ENCODE measurements at regions not wholly inside any gene's neighbourhood (a gene's known extent, or its start where the extent isn't known, plus 50 kb on each side); places are given as distances from the start of the nearest gene placed in this dataset.
"Not testable (repeated sequence)": the region's sequence is repeated elsewhere in the genome, so short reads cannot be mapped to it uniquely, and the experiment has no call there.

DNA sequence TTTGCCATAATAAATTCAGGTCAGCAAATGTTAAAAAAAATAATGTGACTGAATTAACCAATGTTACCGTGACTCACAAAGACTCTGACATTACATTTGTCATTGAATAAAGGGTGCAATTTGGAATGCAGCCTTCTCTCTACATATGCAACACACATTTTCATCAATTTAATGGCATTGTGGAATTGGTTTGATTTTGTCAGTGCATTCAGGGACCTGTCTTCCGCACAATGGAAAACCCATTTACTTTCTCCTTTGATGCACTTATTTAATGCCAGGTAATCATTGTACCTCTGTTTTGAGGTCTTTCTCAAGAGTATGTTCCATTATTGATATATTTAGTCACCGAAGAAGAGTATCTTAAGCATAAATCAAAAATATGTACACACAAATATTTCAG is 1099.3 kb downstream of the SOCS6 start:
- no peak overlapping the region for H3K4me3 Mint-ChIP-seq
- no peaks in the 10 kb centered on the region for H3K27me3 Mint-ChIP-seq
- CTCF ChIA-PET: no interaction called here
- no peaks in the 10 kb centered on the region for H3K36me3 Mint-ChIP-seq (ENCODE audit: low read depth)
- H3K9me3 Mint-ChIP-seq: no peaks in the 10 kb centered on the region
- POLR2A ChIA-PET: no interaction called here
- DNase-seq: no peak
- H3K27ac Mint-ChIP-seq: no peak overlapping the region
- no peaks in the 10 kb centered on the region for H3K4me1 Mint-ChIP-seq

DNA sequence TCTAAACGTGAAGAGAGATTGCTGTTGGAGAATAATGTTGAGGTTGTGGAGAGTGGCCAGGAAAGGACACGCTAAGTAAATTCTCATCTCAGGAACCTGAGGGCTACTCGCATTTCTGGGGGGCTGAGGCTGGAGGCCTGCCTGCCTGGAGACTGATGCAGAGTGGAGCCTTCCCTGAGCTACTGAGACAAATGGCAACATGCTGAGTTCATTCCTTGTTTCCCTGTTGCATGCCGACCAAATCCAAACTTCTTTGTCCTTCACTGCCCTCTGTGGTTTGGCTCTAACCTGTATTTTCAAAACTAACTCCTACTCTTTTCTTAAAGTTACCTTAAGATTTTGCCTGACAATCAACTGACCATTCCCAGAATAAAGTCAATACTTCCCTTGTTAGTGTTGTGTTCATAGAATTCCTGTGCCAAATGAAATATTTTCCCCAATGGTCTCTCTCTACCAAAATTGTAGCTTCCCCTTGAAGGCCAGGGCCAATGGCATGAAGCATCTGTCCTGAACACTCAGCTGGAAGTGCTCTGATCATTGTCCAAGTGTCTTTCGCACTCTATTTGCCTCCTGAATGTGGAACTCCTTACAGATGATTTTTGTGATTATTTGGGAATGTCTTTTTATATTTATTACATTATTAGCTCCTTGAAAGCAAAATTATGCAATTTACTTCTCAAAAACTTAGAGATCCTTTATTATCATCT is 1085.6 kb downstream of the SOCS6 start:
- peaks cover 12% of the 10 kb centered on the region for H3K9me3 Mint-ChIP-seq
- ChIA-PET POLR2A (no interaction called here), CTCF (no interaction called here)
- H3K36me3 Mint-ChIP-seq (ENCODE audit: low read depth): no peaks in the 10 kb centered on the region
- H3K4me1 Mint-ChIP-seq: no peaks in the 10 kb centered on the region
- no peaks in the 10 kb centered on the region for H3K27me3 Mint-ChIP-seq
- no peak overlapping the region for H3K4me3 Mint-ChIP-seq
- DNase-seq: no peak
- H3K27ac Mint-ChIP-seq: no peak overlapping the region

- POLR2A ChIA-PET: no interaction called here
- H3K4me3 Mint-ChIP-seq: no peak overlapping the region
- no peak for DNase-seq
- no peaks in the 10 kb centered on the region for H3K4me1 Mint-ChIP-seq
- H3K27me3 Mint-ChIP-seq: no peaks in the 10 kb centered on the region
- H3K36me3 Mint-ChIP-seq (ENCODE audit: low read depth): no peaks in the 10 kb centered on the region
- H3K27ac Mint-ChIP-seq: no peak overlapping the region
- CTCF ChIA-PET: no interaction called here
- peaks cover 16% of the 10 kb centered on the region for H3K9me3 Mint-ChIP-seq
Observed at GRCh38 chr18:71371951-71372605, 1083.2 kb downstream of the SOCS6 start.

DNA sequence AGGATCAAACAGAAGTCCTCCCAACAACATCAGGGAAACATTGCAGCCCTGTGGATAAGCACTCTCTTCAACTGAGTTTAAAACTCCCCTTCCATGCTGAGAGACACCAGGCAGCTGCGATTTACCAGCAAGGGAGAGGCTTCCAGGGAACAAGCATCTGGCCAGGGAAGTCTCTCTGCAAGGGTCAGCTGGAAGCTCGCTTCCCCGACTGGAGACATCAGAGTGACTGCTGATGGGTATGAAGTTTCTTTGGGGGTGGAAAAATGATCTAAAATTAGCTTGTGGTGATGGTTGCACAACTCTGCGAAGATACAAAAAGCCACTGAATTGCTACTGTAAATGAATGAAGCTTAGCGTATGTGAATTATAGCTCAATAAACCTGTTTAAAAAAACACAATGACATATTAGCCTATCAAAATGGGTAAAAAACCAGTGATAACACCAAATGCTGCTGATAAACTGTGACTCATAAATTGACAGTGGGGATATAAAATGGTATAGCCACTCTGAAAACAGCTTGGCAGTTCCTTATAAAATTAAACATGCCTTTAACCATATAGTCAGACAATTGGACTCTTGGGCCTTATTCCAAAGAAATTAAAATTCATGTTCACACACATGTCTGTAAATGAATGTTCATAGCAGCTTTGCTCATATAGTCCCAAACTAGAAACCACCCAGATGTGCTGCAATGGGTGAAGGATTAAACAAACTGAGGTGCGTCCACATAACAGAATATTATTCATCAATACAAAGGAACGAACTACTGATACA is 1082.0 kb downstream of the SOCS6 start:
- ChIA-PET CTCF (no interaction called here), POLR2A (no interaction called here)

GRCh38 chr18:71370095-71370494 is 1081.2 kb downstream of the SOCS6 start:
- H3K36me3 Mint-ChIP-seq (ENCODE audit: low read depth): no peaks in the 10 kb centered on the region
- no peak overlapping the region for H3K27ac Mint-ChIP-seq
- no peaks in the 10 kb centered on the region for H3K27me3 Mint-ChIP-seq
- DNase-seq: no peak
- H3K4me1 Mint-ChIP-seq: no peaks in the 10 kb centered on the region
- no peak overlapping the region for H3K4me3 Mint-ChIP-seq
- CTCF ChIA-PET: no interaction called here
- POLR2A ChIA-PET: no interaction called here
- H3K9me3 Mint-ChIP-seq: peaks cover 25% of the 10 kb centered on the region

More for the DNA sequence above, 1082.0 kb downstream of the SOCS6 start:
- no peak overlapping the region for H3K27ac Mint-ChIP-seq
- H3K36me3 Mint-ChIP-seq (ENCODE audit: low read depth): no peaks in the 10 kb centered on the region
- DNase-seq: no peak
- H3K4me1 Mint-ChIP-seq: no peaks in the 10 kb centered on the region
- H3K9me3 Mint-ChIP-seq: peaks cover 25% of the 10 kb centered on the region
- no peak overlapping the region for H3K4me3 Mint-ChIP-seq
- no peaks in the 10 kb centered on the region for H3K27me3 Mint-ChIP-seq

DNA sequence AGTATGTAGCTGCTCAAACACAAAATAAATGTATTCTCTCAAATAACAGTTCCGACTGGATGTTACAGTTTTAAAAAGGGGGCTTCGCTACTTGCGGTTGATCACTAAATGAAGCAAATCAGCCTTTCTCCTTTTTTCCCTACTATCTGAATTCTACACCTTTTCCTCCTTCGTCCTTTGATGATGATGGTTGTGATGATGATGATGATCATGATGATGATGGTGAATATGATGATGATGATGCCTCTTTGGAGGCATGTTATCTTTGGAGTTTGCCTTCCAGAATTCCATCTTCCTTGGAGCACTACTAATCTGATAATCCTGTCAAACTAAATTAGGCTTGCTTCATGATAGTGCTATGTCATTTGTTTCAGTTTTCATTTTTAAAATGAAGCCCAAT is 1073.3 kb downstream of the SOCS6 start:
- ChIA-PET CTCF (no interaction called here), POLR2A (no interaction called here)
- no peak overlapping the region for H3K4me3 Mint-ChIP-seq
- H3K27ac Mint-ChIP-seq: no peak overlapping the region
- no peaks in the 10 kb centered on the region for H3K4me1 Mint-ChIP-seq
- no peaks in the 10 kb centered on the region for H3K27me3 Mint-ChIP-seq
- H3K36me3 Mint-ChIP-seq (ENCODE audit: low read depth): no peaks in the 10 kb centered on the region
- DNase-seq: no peak
- peaks cover 14% of the 10 kb centered on the region for H3K9me3 Mint-ChIP-seq

DNA sequence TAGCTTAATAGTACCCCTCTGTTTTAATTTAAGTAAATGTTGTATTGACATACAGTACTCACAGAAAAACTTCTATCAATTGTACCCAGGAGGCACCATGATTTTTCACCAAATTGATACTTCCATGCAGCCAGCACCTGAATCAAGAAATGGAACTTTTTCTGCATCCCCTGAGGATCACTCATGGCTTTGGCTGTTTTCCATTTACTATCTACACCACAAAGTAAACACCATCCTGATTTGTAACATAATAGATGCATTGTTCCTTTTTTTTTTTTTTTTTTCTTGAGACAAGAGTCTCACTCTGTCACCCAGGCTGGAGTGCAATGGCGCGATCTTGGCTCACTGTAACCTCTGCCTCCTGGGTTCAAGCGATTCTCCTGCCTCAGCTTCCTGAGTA is 1066.8 kb downstream of the SOCS6 start:
- H3K9me3 Mint-ChIP-seq; H3K27me3 Mint-ChIP-seq; H3K4me1 Mint-ChIP-seq; POLR2A ChIA-PET; H3K36me3 Mint-ChIP-seq (ENCODE audit: low read depth); H3K27ac Mint-ChIP-seq; H3K4me3 Mint-ChIP-seq; CTCF ChIA-PET; DNase-seq: not testable (repeated sequence)

DNA sequence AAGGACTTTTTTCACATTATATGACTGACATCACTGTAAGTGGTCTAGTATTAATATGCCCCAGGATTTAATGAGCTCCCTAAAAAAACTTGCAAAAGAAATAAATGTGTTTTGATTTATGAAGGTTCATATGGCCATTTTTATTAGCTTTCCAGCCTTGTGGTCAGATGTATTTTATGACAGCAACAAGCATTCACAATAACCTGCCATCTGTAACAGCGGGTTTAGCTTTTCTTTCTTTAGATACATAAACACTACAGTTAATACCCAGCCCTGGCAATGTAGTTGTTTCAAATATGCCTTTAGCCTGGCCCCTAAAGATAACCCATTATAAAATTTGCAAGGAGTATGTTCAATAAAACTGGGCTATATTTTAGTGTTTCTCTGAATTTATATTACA is 1063.8 kb downstream of the SOCS6 start:
- Mint-ChIP-seq H3K9me3 (no peaks in the 10 kb centered on the region), H3K4me3 (no peak overlapping the region), H3K4me1 (no peaks in the 10 kb centered on the region), H3K27ac (no peak overlapping the region), H3K36me3 (ENCODE audit: low read depth) (no peaks in the 10 kb centered on the region), H3K27me3 (no peaks in the 10 kb centered on the region)
- CTCF ChIA-PET: no interaction called here
- no peak for DNase-seq
- POLR2A ChIA-PET: no interaction called here

GRCh38 chr18:71336576-71337210 is 1047.8 kb downstream of the SOCS6 start:
- Mint-ChIP-seq H3K4me1 (no peaks in the 10 kb centered on the region), H3K27me3 (no peaks in the 10 kb centered on the region), H3K36me3 (ENCODE audit: low read depth) (no peaks in the 10 kb centered on the region), H3K27ac (no peak overlapping the region), H3K9me3 (peaks cover 2% of the 10 kb centered on the region), H3K4me3 (no peak overlapping the region)
- no peak for DNase-seq
- ChIA-PET CTCF (no interaction called here), POLR2A (no interaction called here)

GRCh38 chr18:71329563-71329962 is 1040.7 kb downstream of the SOCS6 start:
- no peak overlapping the region for H3K4me3 Mint-ChIP-seq
- H3K9me3 Mint-ChIP-seq: peaks cover 2% of the 10 kb centered on the region
- ChIA-PET POLR2A (no interaction called here), CTCF (no interaction called here)
- H3K27me3 Mint-ChIP-seq: no peaks in the 10 kb centered on the region
- no peak overlapping the region for H3K27ac Mint-ChIP-seq
- no peaks in the 10 kb centered on the region for H3K4me1 Mint-ChIP-seq
- no peaks in the 10 kb centered on the region for H3K36me3 Mint-ChIP-seq (ENCODE audit: low read depth)
- no peak for DNase-seq

GRCh38 chr18:71329114-71329513 is 1040.3 kb downstream of the SOCS6 start:
- no peak overlapping the region for H3K4me3 Mint-ChIP-seq
- POLR2A ChIA-PET: no interaction called here
- H3K27me3 Mint-ChIP-seq: no peaks in the 10 kb centered on the region
- no peaks in the 10 kb centered on the region for H3K4me1 Mint-ChIP-seq
- CTCF ChIA-PET: no interaction called here
- no peak overlapping the region for H3K27ac Mint-ChIP-seq
- H3K9me3 Mint-ChIP-seq: peaks cover 2% of the 10 kb centered on the region
- no peak for DNase-seq
- no peaks in the 10 kb centered on the region for H3K36me3 Mint-ChIP-seq (ENCODE audit: low read depth)

- POLR2A ChIA-PET: no interaction called here
Observed at GRCh38 chr18:71327850-71328249, 1039.0 kb downstream of the SOCS6 start.

DNA sequence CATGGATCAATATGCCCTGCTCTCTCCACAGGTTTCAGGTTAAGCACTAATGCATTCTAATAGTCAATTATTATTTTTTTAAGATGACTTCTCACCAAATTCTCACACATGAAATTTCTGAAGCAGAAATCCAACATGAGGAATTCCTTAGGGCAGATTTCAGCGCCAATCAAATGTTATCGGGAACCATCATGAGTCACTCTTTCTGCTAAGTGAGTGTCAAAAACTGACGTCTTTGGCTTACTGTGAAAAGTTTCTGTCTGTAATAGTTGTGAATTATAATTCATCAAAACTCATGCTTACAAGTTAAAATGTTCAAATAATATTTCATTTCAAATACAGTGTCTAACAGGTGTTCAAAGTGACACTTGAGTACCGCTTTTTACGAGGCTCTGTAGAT is 1038.6 kb downstream of the SOCS6 start:
- ChIA-PET POLR2A (no interaction called here), CTCF (no interaction called here)
- no peaks in the 10 kb centered on the region for H3K27me3 Mint-ChIP-seq
- H3K9me3 Mint-ChIP-seq: peaks cover 2% of the 10 kb centered on the region
- DNase-seq: no peak
- no peak overlapping the region for H3K27ac Mint-ChIP-seq
- H3K36me3 Mint-ChIP-seq (ENCODE audit: low read depth): no peaks in the 10 kb centered on the region
- no peaks in the 10 kb centered on the region for H3K4me1 Mint-ChIP-seq
- no peak overlapping the region for H3K4me3 Mint-ChIP-seq

More at GRCh38 chr18:71327850-71328249, 1039.0 kb downstream of the SOCS6 start:
- no peaks in the 10 kb centered on the region for H3K27me3 Mint-ChIP-seq
- H3K9me3 Mint-ChIP-seq: peaks cover 2% of the 10 kb centered on the region
- H3K27ac Mint-ChIP-seq: no peak overlapping the region
- no peak for DNase-seq
- no peaks in the 10 kb centered on the region for H3K4me1 Mint-ChIP-seq
- no peak overlapping the region for H3K4me3 Mint-ChIP-seq
- H3K36me3 Mint-ChIP-seq (ENCODE audit: low read depth): no peaks in the 10 kb centered on the region
- CTCF ChIA-PET: no interaction called here
